SK-N-DZ (cell line): ENCODE measurements at regions not wholly inside any gene's neighbourhood (a gene's known extent, or its start where the extent isn't known, plus 50 kb on each side); places are given as distances from the start of the nearest gene placed in this dataset.
"Not testable (repeated sequence)": the region's sequence is repeated elsewhere in the genome, so short reads cannot be mapped to it uniquely, and the experiment has no call there.

Source experiments
- DNase-seq: peaks from one replicate; pipeline ENCODE4 v3.0.0-alpha.2; 2015; ENCODE audit warnings: low spot score

DNA sequence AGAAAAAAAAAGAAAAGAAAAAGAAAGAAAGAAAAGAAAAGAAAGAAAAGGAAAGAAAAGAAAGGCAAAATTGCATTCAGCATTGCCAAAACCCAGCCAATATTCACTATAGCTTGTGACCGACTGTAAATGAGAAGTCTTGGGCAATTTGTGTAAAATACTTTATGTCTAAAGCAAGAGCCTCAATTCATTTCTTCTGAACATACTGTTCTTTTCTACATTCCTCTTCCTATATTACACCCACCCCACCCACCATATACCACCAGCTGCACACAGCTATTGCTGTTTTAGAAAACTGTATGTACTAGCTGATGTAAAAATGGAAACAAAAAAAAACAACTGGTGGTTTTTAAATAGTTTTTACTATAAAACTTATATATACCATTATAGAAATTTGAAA, 156.9 kb upstream of the TTC29 start:
- DNase-seq, result no peak

- no peak for DNase-seq
Observed at GRCh38 chr4:147103403-147103946, 157.8 kb upstream of the TTC29 start.

DNA sequence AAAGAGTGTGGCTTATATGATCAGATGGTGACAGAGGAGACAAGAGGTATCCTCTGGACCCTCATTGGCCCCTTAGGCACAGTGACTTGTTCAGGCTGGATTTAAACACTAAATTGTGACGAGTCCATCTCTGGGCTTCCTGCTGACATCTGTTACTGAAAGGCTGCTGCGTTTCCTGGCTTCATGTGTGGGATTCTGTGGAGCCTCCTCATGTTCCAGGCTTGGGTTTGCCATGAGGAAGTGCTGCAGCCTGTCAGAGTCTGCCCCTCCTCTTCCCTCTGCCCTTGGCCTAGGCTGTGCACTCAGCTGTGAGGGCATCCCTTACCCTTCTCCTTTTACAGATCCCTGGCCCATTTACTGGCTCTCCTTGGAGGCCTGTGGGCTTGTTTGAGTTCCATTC, 159.1 kb upstream of the TTC29 start:
- no peak for DNase-seq

- DNase-seq, result no peak
Observed at GRCh38 chr4:147108409-147108808, 162.7 kb upstream of the TTC29 start.

- DNase-seq, result no peak
Observed at GRCh38 chr4:147109800-147110199, 164.1 kb upstream of the TTC29 start.

- DNase-seq, result no peak
Observed at GRCh38 chr4:147110473-147111367, 165.1 kb upstream of the TTC29 start.

GRCh38 chr4:147112196-147112595, 166.5 kb upstream of the TTC29 start:
- DNase-seq, result not testable (repeated sequence)

DNA sequence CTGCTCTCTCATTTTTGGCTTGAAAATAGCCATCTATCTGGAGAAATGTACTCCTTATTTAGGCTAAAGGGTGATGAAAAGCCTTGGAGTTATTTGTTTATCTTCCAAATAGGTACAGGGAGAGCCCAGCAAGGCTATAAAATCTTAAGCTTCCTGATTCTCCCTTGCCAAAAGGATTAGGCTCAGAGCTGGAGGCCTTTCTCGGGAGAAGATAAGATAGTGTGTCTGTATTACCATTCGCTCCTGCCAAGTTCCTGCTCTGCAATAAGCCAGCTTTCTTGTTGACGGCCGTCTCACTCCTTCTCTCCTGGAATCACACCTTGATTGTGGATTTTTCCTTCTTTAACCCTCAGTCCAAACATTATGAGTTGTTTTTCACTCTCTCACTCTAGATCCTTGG, 171.8 kb upstream of the TTC29 start:
- DNase-seq, result no peak

GRCh38 chr4:147118528-147118927, 172.9 kb upstream of the TTC29 start:
- no peak for DNase-seq

DNA sequence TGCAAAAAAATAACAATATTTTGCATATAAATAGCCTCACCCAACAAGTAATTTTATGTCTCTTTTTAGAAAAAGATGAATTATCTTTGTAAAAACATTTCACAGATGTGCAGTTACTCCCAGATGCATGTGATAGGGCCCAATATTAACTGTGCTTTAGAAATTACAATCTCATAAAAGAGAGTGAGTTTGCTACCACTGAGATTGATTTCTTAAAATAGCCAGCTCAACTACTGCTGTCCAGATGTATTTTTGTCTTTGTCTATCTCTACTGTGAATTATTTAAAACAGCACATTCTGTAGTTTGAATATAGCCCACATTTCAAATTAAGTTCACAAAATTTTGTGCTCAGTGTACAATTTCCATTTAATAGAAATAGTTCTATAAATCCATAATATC, 177.0 kb upstream of the TTC29 start:
- no peak for DNase-seq

- DNase-seq, result no peak
Observed at GRCh38 chr4:147123146-147123545, 177.5 kb upstream of the TTC29 start.

DNA sequence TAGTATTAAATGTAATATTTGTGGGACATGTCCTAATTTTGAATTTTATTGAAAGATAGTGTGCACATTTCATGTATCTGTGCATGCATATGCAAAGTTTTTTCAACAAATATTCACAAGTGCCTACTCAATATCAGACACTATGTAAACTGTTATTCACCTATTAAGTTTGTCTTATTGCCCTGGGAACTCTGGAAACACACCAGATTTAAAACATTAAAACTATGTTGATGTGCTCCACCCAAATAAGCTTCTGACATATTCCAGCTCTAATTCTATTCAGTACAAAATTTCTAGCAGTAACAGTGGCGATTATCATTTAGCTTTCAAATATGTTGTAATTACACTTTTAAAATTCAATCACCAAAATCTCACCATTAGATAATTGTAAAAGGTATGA, 183.1 kb upstream of the TTC29 start:
- no peak for DNase-seq

GRCh38 chr4:147129687-147130086, 184.0 kb upstream of the TTC29 start:
- DNase-seq, result no peak

DNA sequence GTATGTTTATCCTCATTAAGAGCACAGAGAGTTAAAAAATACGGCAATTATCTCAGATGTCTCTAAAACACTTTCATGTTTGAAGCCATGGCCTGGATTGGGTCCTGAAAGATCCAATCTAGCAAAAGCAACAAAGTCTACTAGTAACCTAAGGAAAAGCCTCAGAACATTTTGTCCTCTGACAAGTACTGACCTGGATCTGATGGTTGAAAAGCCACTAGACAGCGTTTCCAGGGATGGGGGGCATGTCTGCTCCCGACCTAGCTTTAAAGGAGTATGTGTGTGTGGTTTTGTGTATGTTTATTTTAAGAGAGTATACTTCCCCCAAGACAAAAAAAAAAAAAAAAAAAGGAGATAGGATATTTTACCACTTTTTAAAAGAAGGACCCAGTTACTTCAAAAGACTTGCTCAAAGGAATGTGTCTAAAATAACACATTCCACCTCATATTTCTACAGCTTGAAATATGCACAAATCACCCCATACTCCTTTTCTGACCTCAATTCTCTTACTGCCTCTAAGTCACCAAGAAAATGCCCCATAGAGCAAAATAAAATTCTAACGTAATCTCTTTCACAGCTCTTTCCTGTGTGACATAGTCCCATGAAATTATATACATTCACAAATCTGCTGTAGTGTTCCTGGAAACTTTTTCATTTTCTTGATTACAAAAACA, 189.0 kb upstream of the TTC29 start:
- DNase-seq, result no peak

GRCh38 chr4:147136310-147136709, 190.6 kb upstream of the TTC29 start:
- no peak for DNase-seq

- no peak for DNase-seq
Observed at GRCh38 chr4:147136751-147137150, 191.1 kb upstream of the TTC29 start.

GRCh38 chr4:147137280-147137679, 191.6 kb upstream of the TTC29 start:
- DNase-seq, result no peak

- no peak for DNase-seq
Observed at GRCh38 chr4:147138171-147138570, 192.5 kb upstream of the TTC29 start.

DNA sequence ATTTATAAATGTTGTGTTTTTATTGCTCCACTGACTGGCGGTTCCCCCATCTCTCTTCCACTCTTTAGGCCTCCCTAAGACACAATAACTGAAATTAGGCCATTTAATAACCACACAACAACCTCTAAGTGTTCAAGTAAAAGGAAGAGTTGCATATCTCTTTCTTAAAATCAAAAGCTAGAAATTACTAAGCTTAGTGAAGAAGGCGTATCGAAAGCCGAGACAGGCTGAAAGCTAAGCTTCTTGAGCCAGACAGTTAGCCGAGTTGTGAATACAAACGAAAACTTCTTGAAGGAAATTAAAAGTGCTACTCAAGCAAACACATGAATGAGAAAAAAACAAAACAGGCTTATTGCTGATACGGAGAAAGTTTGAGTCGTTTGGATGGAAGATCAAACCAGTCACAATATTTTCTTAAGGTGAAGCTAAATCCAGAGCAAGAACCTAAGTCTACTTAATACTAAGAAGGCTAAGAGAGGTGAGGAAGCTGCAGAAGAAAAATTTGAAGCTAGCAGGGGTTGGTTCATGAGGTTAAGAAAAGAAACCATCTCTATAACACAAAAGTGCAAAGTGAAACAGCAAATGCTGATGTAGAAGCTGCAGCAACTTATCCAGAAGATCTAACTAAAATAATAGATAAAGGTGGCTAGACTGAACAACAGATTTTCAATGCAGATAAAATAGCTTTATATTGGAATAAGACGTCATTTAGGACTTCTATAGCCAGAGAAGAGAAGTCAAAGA, 194.0 kb upstream of the TTC29 start:
- DNase-seq, result no peak

DNA sequence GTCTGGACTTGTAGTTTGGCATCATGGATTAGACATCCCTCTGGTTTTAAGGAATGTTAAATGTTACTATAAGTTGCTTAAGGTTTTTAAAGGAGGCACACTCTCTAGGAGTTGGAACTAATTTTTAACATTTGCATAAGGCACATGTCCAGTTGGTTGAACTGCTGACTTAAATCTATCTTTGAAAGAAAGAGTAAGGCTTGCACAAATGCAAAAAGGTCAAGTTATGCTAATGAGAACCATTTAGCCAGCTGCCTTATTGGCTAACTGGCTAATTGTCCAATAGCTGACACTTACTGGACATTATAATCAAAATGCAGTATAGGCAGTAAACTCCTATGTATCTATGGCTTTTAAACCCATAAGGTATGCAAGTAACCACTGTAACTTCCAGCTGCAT, 206.1 kb upstream of the TTC29 start:
- no peak for DNase-seq

DNA sequence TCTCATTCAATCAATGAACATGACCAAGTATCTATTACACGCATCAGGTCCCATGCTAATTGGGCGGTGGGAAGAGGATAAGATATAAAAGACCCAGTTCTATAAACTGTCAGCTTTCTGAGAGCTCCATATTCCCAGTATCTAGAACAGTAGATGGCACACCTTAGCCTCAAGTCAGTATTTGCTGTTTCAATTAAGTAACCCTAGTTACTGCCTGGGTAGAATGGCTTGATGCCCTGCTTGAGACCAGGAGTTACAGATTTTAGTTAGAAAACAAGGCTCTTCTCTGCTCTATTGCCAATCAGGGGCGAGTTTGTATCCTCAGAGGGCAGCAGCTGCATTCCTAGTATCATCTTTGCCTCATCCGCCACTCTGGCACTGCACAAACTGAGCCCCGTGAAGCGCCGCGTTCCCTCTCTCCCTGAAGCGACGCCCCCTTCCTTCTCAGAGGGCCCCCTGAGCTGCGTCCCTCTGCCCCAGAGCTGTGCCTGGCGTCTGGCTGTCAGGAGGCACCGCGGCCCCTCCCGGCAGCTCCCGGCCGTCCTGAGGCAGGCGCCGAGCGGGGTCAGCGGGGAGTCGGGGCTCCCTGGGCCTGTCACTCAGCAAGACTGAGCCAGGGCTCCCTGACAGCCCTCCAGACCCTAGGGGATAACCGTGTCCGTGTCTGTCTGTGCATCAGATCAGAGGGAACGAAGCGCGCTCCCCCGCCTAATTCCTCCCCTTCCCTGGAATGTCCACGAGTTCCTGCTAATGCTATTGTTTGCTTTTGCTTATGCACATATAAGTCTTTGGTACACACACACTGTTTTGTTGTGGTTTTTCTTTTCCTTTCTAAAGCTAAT, 212.4 kb upstream of the TTC29 start:
- DNase-seq, result peak; percentile 8
